BJ (cell line): ENCODE measurements at regions not wholly inside any gene's neighbourhood (a gene's known extent, or its start where the extent isn't known, plus 50 kb on each side); places are given as distances from the start of the nearest gene placed in this dataset.

ENCODE experiments used
- CTCF ChIA-PET: fragments of 350-600 bp; formaldehyde crosslinking; extraction: SDS; loops from one replicate; lab custom pipeline; 2021; ENCODE audit warnings: antibody characterized with exemption, inconsistent platforms; lab: Yijun Ruan, JAX
- POLR2A ChIA-PET: fragments of 300-600 bp; sonication (Branson Sonifier 250); formaldehyde crosslinking; extraction: SDS; loops from one replicate; lab custom pipeline; 2021; ENCODE audit warnings: antibody characterized with exemption; lab: Charles Lee
- DNase-seq: peaks from one replicate; pipeline ENCODE4 v3.0.0-alpha.2; 2011; ENCODE audit warnings: low read depth
- H3K27me3 ChIP-seq: 2 replicates; pipeline ENCODE4 v1.6.0; 2011; ENCODE audit warnings: low read length; ENCODE audit not compliant: control insufficient read depth, insufficient read depth
- H3K36me3 ChIP-seq: 2 replicates; pipeline ENCODE4 v1.5.1; 2011; ENCODE audit warnings: low read length; ENCODE audit not compliant: control insufficient read depth, insufficient read depth
- H3K4me3 ChIP-seq: 2 replicates; pipeline ENCODE4 v1.5.1; 2011; ENCODE audit warnings: low read depth, mild to moderate bottlenecking, control low read depth, low read length
- CTCF ChIP-seq: IDR thresholded peaks from 2 replicates; pipeline ENCODE4 v1.5.1; 2011; ENCODE audit warnings: low read depth, mild to moderate bottlenecking, control low read depth, inconsistent platforms, low read length, moderate library complexity; ENCODE audit not compliant: insufficient read depth

- Histone ChIP-seq H3K27me3 (no peaks in the 10 kb centered on the region), H3K4me3 (no peak overlapping the region), H3K36me3 (no peaks in the 10 kb centered on the region)
- DNase-seq, result no peak
- ChIA-PET CTCF (interaction anchor here (0.8 kb wide), 1 partner anchor 111 kb away, joined by 4 read pairs; no protein-coding TSS in a partner anchor), POLR2A (no interaction called here)
- TF ChIP-seq CTCF, result no peak
Measured at GRCh38 chr1:58403894-58404293, 142.6 kb downstream of the OMA1 start.

- TF ChIP-seq CTCF, result no peak
- no peaks in the 10 kb centered on the region for H3K27me3 ChIP-seq
- H3K36me3 ChIP-seq, result no peaks in the 10 kb centered on the region
- H3K4me3 ChIP-seq, result no peak overlapping the region
- CTCF ChIA-PET, result no interaction called here
- POLR2A ChIA-PET, result no interaction called here
- DNase-seq, result peak; percentile 43
Measured at GRCh38 chr1:58402444-58402843, 144.1 kb downstream of the OMA1 start.

- no peak for DNase-seq
- ChIA-PET CTCF (no interaction called here), POLR2A (no interaction called here)
Measured at GRCh38 chr1:58401991-58402390, 144.5 kb downstream of the OMA1 start.

GRCh38 chr1:58399176-58399575 is 147.3 kb downstream of the OMA1 start:
- Histone ChIP-seq H3K27me3 (no peaks in the 10 kb centered on the region), H3K4me3 (no peak overlapping the region), H3K36me3 (no peaks in the 10 kb centered on the region)
- no peak for DNase-seq
- CTCF ChIA-PET, result no interaction called here
- no peak for TF ChIP-seq CTCF
- POLR2A ChIA-PET, result no interaction called here

More at GRCh38 chr1:58401991-58402390, 144.5 kb downstream of the OMA1 start:
- TF ChIP-seq CTCF, result no peak
- Histone ChIP-seq H3K4me3 (no peak overlapping the region), H3K36me3 (no peaks in the 10 kb centered on the region), H3K27me3 (no peaks in the 10 kb centered on the region)

- no peaks in the 10 kb centered on the region for H3K36me3 ChIP-seq
- no peaks in the 10 kb centered on the region for H3K27me3 ChIP-seq
- H3K4me3 ChIP-seq, result no peak overlapping the region
- ChIA-PET POLR2A (no interaction called here), CTCF (no interaction called here)
- no peak for TF ChIP-seq CTCF
- DNase-seq, result no peak
Measured at GRCh38 chr1:58398714-58399113, 147.8 kb downstream of the OMA1 start.
